Activated CD4-positive, alpha-beta memory T cell treated with anti-CD3 and anti-CD28 coated beads for 36 hours (primary cell): ENCODE measurements at regions not wholly inside any gene's neighbourhood (a gene's known extent, or its start where the extent isn't known, plus 50 kb on each side); places are given as distances from the start of the nearest gene placed in this dataset.

Source experiments
- CTCF ChIA-PET: fragments of 350-600 bp; sonication (Branson Sonifier 250); formaldehyde crosslinking; loops from one replicate; lab custom pipeline; 2021; ENCODE audit warnings: antibody characterized with exemption, inconsistent platforms; lab: Charles Lee
- POLR2A ChIA-PET: fragments of 350-600 bp; sonication (Branson Sonifier 250); formaldehyde crosslinking; loops from one replicate; lab custom pipeline; 2021; ENCODE audit warnings: antibody characterized with exemption; lab: Charles Lee
- DNase-seq: peaks from one replicate; pipeline ENCODE4 v3.0.0-alpha.2; 2020
- H3K27ac Mint-ChIP-seq: one replicate; pipeline ENCODE4 v1.8.0; 2021; ENCODE audit warnings: mixed read lengths
- H3K27me3 Mint-ChIP-seq: one replicate; pipeline ENCODE4 v1.8.0; 2021; ENCODE audit warnings: mixed read lengths
- H3K36me3 Mint-ChIP-seq: one replicate; pipeline ENCODE4 v1.8.0; 2021; ENCODE audit warnings: mixed read lengths
- H3K4me1 Mint-ChIP-seq: one replicate; pipeline ENCODE4 v1.8.0; 2021; ENCODE audit warnings: low read depth, mixed read lengths
- H3K4me3 Mint-ChIP-seq: one replicate; pipeline ENCODE4 v1.8.0; 2021; ENCODE audit warnings: mild to moderate bottlenecking, mixed read lengths
- H3K9me3 Mint-ChIP-seq: one replicate; pipeline ENCODE4 v1.8.0; 2021; ENCODE audit warnings: mixed read lengths
- intact Hi-C: fragments of 100-400 bp; cut with micrococcal nuclease; formaldehyde crosslinking; loops from one replicate; pipeline ENCODE4 v1.15.1; 2023

- no peaks in the 10 kb centered on the region for H3K27me3 Mint-ChIP-seq
- ChIA-PET POLR2A (no interaction called here), CTCF (interaction anchor here (4.2 kb wide), 1 partner anchor 8 kb away, joined by 31 read pairs; no protein-coding TSS in a partner anchor)
- H3K4me1 Mint-ChIP-seq = peaks cover 40% of the 10 kb centered on the region
- no peaks in the 10 kb centered on the region for H3K9me3 Mint-ChIP-seq
- intact Hi-C loops = loop anchor here (1.0 to 10.0 kb wide), 5 partner anchors 13 to 355 kb away; no protein-coding TSS in a partner anchor
- H3K27ac Mint-ChIP-seq = peak overlapping the region; percentile 74
- peak overlapping the region; percentile 68 for H3K4me3 Mint-ChIP-seq
- no peaks in the 10 kb centered on the region for H3K36me3 Mint-ChIP-seq
- peak; percentile 49 for DNase-seq
Measured at GRCh38 chr11:11149671-11150459, 203.2 kb downstream of the CSNK2A3 start.

- H3K4me3 Mint-ChIP-seq = no peak overlapping the region
- H3K27me3 Mint-ChIP-seq = no peaks in the 10 kb centered on the region
- ChIA-PET CTCF (interaction anchor here (0.9 to 4.2 kb wide), 4 partner anchors 9 to 211 kb away, joined by 3 to 31 read pairs (median 4); no protein-coding TSS in a partner anchor), POLR2A (no interaction called here)
- peaks cover 37% of the 10 kb centered on the region for H3K4me1 Mint-ChIP-seq
- no peak overlapping the region for H3K27ac Mint-ChIP-seq
- no peak for DNase-seq
- intact Hi-C loops = loop anchor here (2.0 to 5.0 kb wide), 3 partner anchors 22 to 216 kb away; no protein-coding TSS in a partner anchor
- no peaks in the 10 kb centered on the region for H3K9me3 Mint-ChIP-seq
- H3K36me3 Mint-ChIP-seq = no peaks in the 10 kb centered on the region
Measured at GRCh38 chr11:11148596-11148995, 204.5 kb downstream of the CSNK2A3 start.

DNA sequence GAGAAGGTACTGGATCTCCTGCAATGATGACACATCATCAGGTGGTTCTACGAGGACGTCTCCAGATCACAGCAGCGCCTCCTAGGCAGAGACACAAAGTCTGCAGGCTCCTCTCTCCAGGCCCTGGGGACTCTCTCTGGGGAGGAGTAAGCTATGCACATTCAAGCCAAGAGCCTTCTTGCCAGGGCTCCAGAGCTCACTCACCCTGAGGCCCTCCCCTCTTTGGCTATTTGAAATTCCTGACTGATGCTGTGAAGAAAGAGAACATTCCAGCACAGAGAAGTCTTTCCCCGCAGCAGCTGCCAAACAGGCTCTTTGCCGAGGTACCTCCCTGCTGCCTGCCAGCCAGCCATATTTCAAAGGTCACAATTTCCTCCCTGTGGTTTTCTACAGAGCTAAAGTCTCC is 204.9 kb downstream of the CSNK2A3 start:
- Mint-ChIP-seq H3K27ac (no peak overlapping the region), H3K27me3 (no peaks in the 10 kb centered on the region), H3K4me1 (peaks cover 37% of the 10 kb centered on the region), H3K4me3 (no peak overlapping the region), H3K36me3 (no peaks in the 10 kb centered on the region), H3K9me3 (no peaks in the 10 kb centered on the region)
- ChIA-PET CTCF (interaction anchor here (0.9 to 4.2 kb wide), 4 partner anchors 9 to 211 kb away, joined by 3 to 31 read pairs (median 4); no protein-coding TSS in a partner anchor), POLR2A (no interaction called here)
- intact Hi-C loops = loop anchor here (2.0 to 5.0 kb wide), 3 partner anchors 23 to 216 kb away; no protein-coding TSS in a partner anchor
- DNase-seq = peak; percentile 58

GRCh38 chr11:11146830-11147229 is 206.2 kb downstream of the CSNK2A3 start:
- no peaks in the 10 kb centered on the region for H3K36me3 Mint-ChIP-seq
- CTCF ChIA-PET = interaction anchor here (4.2 kb wide), 1 partner anchor 11 kb away, joined by 31 read pairs; no protein-coding TSS in a partner anchor
- no peaks in the 10 kb centered on the region for H3K27me3 Mint-ChIP-seq
- DNase-seq = no peak
- peaks cover 37% of the 10 kb centered on the region for H3K4me1 Mint-ChIP-seq
- no peak overlapping the region for H3K27ac Mint-ChIP-seq
- intact Hi-C loops = loop anchor here (5.0 kb wide), 1 partner anchor 215 kb away; no protein-coding TSS in a partner anchor
- POLR2A ChIA-PET = no interaction called here
- no peaks in the 10 kb centered on the region for H3K9me3 Mint-ChIP-seq
- no peak overlapping the region for H3K4me3 Mint-ChIP-seq

DNA sequence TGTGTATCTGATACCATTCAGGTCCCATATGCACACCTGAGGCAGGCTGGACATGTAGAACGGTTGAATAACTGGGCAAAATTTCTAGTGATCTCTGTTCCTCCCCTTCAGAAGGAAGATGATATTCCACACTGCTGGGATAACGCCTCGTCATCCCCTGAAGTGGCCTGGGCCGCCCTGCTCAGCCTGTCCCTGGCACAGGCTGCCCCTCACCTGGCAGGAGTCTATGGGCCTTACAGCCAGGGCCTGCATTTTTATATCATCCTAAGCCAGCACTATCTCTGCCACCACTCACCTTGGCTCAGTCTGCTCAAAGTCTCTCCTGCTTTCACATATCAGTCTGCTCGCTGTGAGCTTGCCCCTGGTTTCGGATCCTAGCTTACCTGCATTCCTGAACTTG is 209.2 kb downstream of the CSNK2A3 start:
- Mint-ChIP-seq H3K36me3 (no peaks in the 10 kb centered on the region), H3K4me3 (no peak overlapping the region), H3K27me3 (no peaks in the 10 kb centered on the region), H3K27ac (no peak overlapping the region), H3K4me1 (peaks cover 14% of the 10 kb centered on the region), H3K9me3 (no peaks in the 10 kb centered on the region)
- no peak for DNase-seq
- intact Hi-C loops = no loop called here
- ChIA-PET POLR2A (no interaction called here), CTCF (no interaction called here)

- CTCF ChIA-PET = interaction anchor here (0.8 kb wide), 1 partner anchor 13 kb away, joined by 3 read pairs; no protein-coding TSS in a partner anchor
- Mint-ChIP-seq H3K27ac (no peak overlapping the region), H3K9me3 (no peaks in the 10 kb centered on the region), H3K4me3 (no peak overlapping the region), H3K36me3 (no peaks in the 10 kb centered on the region), H3K27me3 (no peaks in the 10 kb centered on the region), H3K4me1 (peaks cover 8% of the 10 kb centered on the region)
- intact Hi-C loops = no loop called here
- POLR2A ChIA-PET = no interaction called here
- no peak for DNase-seq
Measured at GRCh38 chr11:11142430-11142829, 210.6 kb downstream of the CSNK2A3 start.

DNA sequence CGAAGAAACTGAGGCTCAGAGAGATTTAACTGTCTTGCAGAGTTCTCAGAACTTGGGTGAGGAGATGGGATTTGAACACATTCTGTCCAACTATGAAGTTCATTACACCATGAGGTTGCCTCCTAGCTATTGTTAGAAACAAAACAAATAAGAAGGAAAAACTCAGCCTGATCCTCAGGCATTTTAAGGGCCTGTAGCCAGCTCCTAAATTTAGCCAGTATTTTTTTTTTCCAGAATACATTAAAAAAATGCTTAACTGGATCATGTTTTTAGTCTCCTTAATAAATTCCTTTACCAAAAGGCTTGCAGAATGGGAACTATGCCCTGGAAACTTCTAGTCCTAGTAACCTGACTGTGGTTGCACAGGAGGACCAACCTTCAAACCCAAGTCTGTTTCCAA is 212.0 kb downstream of the CSNK2A3 start:
- Mint-ChIP-seq H3K4me1 (peaks cover 16% of the 10 kb centered on the region), H3K27me3 (no peaks in the 10 kb centered on the region), H3K4me3 (no peak overlapping the region), H3K36me3 (no peaks in the 10 kb centered on the region), H3K27ac (no peak overlapping the region), H3K9me3 (no peaks in the 10 kb centered on the region)
- POLR2A ChIA-PET = interaction anchor here (1.0 kb wide), 1 partner anchor 252 kb away, joined by 3 read pairs; no protein-coding TSS in a partner anchor
- no peak for DNase-seq
- CTCF ChIA-PET = interaction anchor here (2.6 kb wide), 1 partner anchor 15 kb away, joined by 11 read pairs; no protein-coding TSS in a partner anchor
- intact Hi-C loops = no loop called here

DNA sequence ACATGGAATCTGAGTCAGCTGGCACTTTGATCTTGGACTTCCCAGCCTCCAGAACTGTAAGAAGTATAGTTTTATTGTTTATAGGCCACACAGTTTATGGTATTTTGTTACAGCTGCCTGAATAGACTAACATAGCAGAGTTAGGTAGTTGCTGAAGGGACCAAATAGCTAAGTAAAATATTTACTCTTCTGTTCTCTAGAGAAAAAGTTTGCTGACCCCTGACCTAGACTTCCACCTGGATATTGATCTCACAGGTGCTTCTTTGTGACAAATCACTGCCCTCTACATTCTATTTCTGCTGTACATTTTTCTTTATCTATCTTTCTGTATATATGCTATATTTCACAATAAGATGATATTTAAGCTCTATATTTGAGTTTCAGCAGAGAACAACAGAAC is 212.5 kb downstream of the CSNK2A3 start:
- POLR2A ChIA-PET = no interaction called here
- peaks cover 17% of the 10 kb centered on the region for H3K4me1 Mint-ChIP-seq
- H3K27ac Mint-ChIP-seq = no peak overlapping the region
- CTCF ChIA-PET = interaction anchor here (2.6 kb wide), 1 partner anchor 16 kb away, joined by 11 read pairs; no protein-coding TSS in a partner anchor
- no peaks in the 10 kb centered on the region for H3K9me3 Mint-ChIP-seq
- no peaks in the 10 kb centered on the region for H3K27me3 Mint-ChIP-seq
- DNase-seq = no peak
- intact Hi-C loops = no loop called here
- H3K4me3 Mint-ChIP-seq = no peak overlapping the region
- H3K36me3 Mint-ChIP-seq = no peaks in the 10 kb centered on the region

- POLR2A ChIA-PET = no interaction called here
- H3K27ac Mint-ChIP-seq = peak overlapping the region; percentile 69
- H3K36me3 Mint-ChIP-seq = no peaks in the 10 kb centered on the region
- no peaks in the 10 kb centered on the region for H3K9me3 Mint-ChIP-seq
- no peak overlapping the region for H3K4me3 Mint-ChIP-seq
- intact Hi-C loops = loop anchor here (1.0 kb wide), 1 partner anchor 12 kb away; no protein-coding TSS in a partner anchor
- peaks cover 17% of the 10 kb centered on the region for H3K4me1 Mint-ChIP-seq
- H3K27me3 Mint-ChIP-seq = no peaks in the 10 kb centered on the region
- CTCF ChIA-PET = interaction anchor here (1.5 kb wide), 1 partner anchor 18 kb away, joined by 8 read pairs; no protein-coding TSS in a partner anchor
- DNase-seq = no peak
Measured at GRCh38 chr11:11137339-11137738, 215.7 kb downstream of the CSNK2A3 start.

DNA sequence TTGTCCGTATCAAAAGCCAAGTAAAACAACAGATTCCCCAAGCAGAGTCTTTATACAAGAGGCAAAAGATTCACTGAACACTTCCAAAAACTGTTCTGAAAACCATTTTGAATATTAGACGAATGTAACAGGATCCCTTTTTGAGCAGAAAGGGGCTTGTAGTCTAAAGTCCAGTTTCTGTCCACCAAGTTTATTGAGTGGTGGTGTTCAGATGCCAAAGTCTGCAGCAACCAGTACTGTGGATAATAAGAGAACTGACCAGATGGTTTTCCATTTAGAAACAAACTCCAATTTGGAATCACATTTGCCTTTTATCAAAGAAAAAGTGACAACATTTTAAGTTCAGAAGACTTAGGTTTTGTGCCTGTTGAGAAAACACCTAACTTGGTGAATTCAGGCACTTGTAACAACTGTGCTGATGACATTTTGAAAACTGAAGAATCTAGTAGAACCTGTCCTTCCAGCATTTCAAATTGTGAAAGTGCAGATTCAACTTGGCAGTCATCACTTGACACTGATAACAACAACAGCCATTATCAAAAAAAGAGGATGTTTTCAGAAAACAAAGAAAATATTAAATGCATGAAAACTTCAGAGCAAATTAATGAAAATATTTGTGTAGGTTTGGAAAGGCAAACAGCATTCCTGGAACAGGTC is 217.1 kb downstream of the CSNK2A3 start:
- no peaks in the 10 kb centered on the region for H3K36me3 Mint-ChIP-seq
- H3K4me3 Mint-ChIP-seq = no peak overlapping the region
- no peak for DNase-seq
- intact Hi-C loops = no loop called here
- H3K4me1 Mint-ChIP-seq = peaks cover 17% of the 10 kb centered on the region
- POLR2A ChIA-PET = no interaction called here
- CTCF ChIA-PET = no interaction called here
- H3K9me3 Mint-ChIP-seq = no peaks in the 10 kb centered on the region
- peaks cover 3% of the 10 kb centered on the region for H3K27me3 Mint-ChIP-seq
- H3K27ac Mint-ChIP-seq = no peak overlapping the region

GRCh38 chr11:11129118-11129517 is 223.9 kb downstream of the CSNK2A3 start:
- Mint-ChIP-seq H3K36me3 (peaks cover 2% of the 10 kb centered on the region), H3K4me1 (no peaks in the 10 kb centered on the region), H3K9me3 (peaks cover 4% of the 10 kb centered on the region), H3K4me3 (no peak overlapping the region), H3K27ac (no peak overlapping the region), H3K27me3 (peaks cover 8% of the 10 kb centered on the region)
- no peak for DNase-seq
- intact Hi-C loops = no loop called here
- ChIA-PET POLR2A (no interaction called here), CTCF (no interaction called here)

DNA sequence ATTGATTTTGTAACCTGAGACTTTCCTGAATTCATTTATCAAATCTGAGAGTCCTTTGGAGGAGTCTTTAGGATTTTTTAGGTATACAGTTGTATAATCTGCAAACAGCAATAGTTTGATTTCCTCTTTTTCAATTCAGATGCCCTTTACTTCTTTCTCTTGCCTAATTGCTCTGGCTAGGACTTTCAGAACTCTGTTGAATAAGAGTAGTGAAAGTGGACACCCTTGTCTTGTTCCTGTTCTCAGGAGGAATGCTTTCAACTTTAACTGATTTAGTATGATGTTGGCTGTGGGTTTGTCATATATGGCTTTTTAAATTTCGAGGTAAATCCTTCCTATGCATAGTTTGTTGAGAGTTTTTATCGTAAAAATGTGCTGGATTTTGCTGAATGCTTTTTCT is 227.4 kb downstream of the CSNK2A3 start:
- Mint-ChIP-seq H3K27me3 (peaks cover 5% of the 10 kb centered on the region), H3K9me3 (peaks cover 4% of the 10 kb centered on the region), H3K4me3 (no peak overlapping the region), H3K36me3 (peaks cover 2% of the 10 kb centered on the region), H3K27ac (no peak overlapping the region), H3K4me1 (no peaks in the 10 kb centered on the region)
- DNase-seq = no peak
- ChIA-PET POLR2A (no interaction called here), CTCF (no interaction called here)
- intact Hi-C loops = no loop called here
